Upper lobe of left lung (tissue), 4 donors: ENCODE measurements at regions not wholly inside any gene's neighbourhood (a gene's known extent, or its start where the extent isn't known, plus 50 kb on each side); places are given as distances from the start of the nearest gene placed in this dataset.

Experiments
- POLR2A ChIP-seq, 4 donors: fragments of 450-650 bp; IDR thresholded peaks; one replicate each; pipeline ENCODE4 v1.5.1; 2016 to 2017; ENCODE audit warnings: antibody characterized with exemption in 4 of 4, mild to moderate bottlenecking in 2 of 4
- TF ChIP-seq, protein P1 (sequence below), 6 experiments: fragments of 450-650 bp in 4 of 6; fragments of 200-600 bp in 2 of 6; sonication (generic) in 2 of 6; IDR thresholded peaks; one replicate each; pipeline ENCODE4 v1.5.1; 2016 to 2019; ENCODE audit warnings: antibody characterized with exemption in 6 of 6

DNA sequence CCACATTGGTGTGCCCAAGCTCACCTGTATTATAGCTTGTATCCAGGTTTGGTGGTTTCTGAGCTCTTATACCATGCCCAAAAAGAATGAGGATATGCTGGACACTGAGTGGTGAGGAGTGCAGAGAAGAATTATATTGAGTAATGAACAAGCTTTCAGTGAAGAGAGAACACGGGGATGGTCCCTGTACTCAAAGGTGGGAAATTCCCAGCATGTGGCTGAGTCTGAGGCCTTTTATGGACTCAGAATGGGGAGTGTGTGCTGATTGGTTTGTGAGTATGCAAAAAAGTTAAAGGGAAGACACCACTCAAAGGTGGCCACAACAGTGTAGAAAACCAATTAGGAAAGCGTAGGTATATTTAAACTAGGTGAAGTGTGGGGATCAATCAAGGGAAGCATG lies 191.2 kb upstream of the SLITRK6 start:
- TF ChIP-seq, protein P1, sequence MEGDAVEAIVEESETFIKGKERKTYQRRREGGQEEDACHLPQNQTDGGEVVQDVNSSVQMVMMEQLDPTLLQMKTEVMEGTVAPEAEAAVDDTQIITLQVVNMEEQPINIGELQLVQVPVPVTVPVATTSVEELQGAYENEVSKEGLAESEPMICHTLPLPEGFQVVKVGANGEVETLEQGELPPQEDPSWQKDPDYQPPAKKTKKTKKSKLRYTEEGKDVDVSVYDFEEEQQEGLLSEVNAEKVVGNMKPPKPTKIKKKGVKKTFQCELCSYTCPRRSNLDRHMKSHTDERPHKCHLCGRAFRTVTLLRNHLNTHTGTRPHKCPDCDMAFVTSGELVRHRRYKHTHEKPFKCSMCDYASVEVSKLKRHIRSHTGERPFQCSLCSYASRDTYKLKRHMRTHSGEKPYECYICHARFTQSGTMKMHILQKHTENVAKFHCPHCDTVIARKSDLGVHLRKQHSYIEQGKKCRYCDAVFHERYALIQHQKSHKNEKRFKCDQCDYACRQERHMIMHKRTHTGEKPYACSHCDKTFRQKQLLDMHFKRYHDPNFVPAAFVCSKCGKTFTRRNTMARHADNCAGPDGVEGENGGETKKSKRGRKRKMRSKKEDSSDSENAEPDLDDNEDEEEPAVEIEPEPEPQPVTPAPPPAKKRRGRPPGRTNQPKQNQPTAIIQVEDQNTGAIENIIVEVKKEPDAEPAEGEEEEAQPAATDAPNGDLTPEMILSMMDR (IDR thresholded peaks at IDR 0.05), result no peak
- TF ChIP-seq POLR2A (IDR thresholded peaks at IDR 0.05), result no peak
